ENCODE measurements at regions not wholly inside any gene's neighbourhood (a gene's known extent, or its start where the extent isn't known, plus 50 kb on each side); places are given as distances from the start of the nearest gene placed in this dataset.

DNA sequence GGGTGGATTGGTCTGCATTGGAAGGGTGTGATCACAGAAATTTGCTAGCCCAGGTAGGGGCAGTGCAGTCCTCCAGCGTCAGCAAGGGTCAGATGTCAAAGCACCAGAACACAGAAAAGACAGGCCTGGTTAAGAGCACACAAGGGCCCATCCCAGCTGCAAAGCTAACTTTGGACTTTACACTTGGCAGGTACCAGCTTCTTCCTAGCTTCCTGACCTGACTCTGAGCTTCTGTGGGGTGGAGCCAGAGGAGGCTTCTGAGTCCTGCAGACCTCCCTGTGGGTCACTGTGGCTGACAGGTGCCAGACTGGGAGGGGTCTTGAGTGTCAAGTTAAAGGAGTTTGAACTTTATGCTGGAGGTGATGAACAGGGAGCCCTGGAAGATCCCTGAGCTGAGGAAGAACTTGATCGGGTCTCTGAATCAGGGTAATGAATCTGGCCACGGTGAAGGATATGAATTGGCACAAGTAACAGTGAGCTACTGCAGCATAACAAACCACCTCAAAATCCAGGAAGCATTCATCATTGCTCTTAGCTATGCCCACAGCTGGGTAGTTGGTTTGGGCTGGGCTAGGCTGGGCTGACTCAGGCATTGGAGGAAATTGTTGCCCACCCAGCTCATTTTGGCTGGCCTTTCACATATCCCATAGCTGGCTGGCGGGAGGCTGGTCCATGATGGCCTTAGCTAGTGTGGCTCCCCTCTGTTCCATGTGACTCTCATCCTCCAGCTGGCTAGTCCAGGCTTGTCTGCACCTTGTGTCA lies 63.4 kb downstream of the BARX1 start:
- TF ChIP-seq, protein P1, sequence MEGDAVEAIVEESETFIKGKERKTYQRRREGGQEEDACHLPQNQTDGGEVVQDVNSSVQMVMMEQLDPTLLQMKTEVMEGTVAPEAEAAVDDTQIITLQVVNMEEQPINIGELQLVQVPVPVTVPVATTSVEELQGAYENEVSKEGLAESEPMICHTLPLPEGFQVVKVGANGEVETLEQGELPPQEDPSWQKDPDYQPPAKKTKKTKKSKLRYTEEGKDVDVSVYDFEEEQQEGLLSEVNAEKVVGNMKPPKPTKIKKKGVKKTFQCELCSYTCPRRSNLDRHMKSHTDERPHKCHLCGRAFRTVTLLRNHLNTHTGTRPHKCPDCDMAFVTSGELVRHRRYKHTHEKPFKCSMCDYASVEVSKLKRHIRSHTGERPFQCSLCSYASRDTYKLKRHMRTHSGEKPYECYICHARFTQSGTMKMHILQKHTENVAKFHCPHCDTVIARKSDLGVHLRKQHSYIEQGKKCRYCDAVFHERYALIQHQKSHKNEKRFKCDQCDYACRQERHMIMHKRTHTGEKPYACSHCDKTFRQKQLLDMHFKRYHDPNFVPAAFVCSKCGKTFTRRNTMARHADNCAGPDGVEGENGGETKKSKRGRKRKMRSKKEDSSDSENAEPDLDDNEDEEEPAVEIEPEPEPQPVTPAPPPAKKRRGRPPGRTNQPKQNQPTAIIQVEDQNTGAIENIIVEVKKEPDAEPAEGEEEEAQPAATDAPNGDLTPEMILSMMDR (IDR thresholded peaks at IDR 0.05; ENCODE audit: low read depth, low read length, poor library complexity, severe bottlenecking), result no peak
- TF ChIP-seq EZH2phosphoT487 (IDR thresholded peaks at IDR 0.05; ENCODE audit: borderline replicate concordance, low read length), result no peak

Data from DOHH2 (cell line).